ENCODE measurements at regions not wholly inside any gene's neighbourhood (a gene's known extent, or its start where the extent isn't known, plus 50 kb on each side); places are given as distances from the start of the nearest gene placed in this dataset.

DNA sequence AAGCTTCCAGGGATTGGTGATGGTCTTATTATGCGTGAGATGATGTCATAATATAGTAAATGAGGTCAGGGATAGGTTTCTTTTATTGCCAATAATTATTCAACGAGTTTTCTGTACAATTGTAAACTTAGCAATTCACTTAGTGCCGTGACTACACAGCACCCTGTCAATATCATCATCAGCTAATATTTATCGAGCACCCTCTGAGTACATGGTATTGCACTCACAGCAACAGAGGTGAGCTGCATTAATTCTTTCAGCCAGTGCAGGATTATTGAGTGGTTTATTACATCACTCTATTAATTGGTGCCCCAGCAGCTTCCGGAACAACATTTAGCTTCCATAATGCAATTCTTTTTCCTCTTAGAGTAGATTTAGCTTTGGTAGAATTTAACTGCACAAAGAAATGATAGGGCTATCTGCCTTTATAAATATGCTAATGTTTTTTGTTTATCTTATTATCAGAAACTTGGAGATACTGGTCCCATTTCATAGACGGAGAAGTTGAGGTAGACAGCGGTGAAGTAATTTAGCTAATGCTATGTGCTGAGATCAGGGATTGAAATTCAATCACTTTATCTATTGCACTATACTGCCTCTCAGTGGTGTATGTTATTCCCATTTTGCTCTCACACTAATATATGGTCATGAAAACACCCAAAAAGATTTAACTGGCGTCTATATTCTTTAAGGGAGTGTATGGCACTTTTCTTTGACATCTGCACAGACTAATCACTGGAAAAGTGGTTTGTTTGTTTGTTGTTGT is 726.1 kb upstream of the WWC1 start:
- no peak overlapping the region for H3K4me3 ChIP-seq (ENCODE audit: low read length)
- DNase-seq (ENCODE audit: low read depth) = peak; percentile 35
- TF ChIP-seq, protein P1, sequence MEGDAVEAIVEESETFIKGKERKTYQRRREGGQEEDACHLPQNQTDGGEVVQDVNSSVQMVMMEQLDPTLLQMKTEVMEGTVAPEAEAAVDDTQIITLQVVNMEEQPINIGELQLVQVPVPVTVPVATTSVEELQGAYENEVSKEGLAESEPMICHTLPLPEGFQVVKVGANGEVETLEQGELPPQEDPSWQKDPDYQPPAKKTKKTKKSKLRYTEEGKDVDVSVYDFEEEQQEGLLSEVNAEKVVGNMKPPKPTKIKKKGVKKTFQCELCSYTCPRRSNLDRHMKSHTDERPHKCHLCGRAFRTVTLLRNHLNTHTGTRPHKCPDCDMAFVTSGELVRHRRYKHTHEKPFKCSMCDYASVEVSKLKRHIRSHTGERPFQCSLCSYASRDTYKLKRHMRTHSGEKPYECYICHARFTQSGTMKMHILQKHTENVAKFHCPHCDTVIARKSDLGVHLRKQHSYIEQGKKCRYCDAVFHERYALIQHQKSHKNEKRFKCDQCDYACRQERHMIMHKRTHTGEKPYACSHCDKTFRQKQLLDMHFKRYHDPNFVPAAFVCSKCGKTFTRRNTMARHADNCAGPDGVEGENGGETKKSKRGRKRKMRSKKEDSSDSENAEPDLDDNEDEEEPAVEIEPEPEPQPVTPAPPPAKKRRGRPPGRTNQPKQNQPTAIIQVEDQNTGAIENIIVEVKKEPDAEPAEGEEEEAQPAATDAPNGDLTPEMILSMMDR (IDR thresholded peaks at IDR 0.05; ENCODE audit: insufficient read depth, low read depth, low read length, missing control alignments) = peak; percentile 42

DNA sequence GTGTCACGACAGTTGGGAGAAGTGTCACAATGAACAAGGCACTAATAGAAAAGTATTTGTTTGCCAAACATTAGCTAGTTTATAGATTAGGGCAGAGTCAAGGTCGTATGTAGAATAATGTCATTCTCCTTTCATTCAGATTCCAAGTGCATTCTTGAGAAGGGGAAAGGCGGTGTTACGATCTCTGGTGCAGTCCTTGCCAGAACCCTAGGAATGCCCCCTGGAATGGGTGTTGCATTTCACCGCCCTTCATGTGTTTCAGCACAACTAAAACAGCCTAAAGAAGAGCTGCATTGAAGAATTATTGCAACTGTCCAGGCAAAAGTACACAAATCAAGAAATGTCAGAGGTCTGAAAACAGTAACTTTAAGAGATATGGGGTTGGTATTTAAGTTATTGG is 721.0 kb upstream of the WWC1 start:
- no peak overlapping the region for H3K4me3 ChIP-seq (ENCODE audit: low read length)
- no peak for DNase-seq (ENCODE audit: low read depth)
- TF ChIP-seq, protein P1 (IDR thresholded peaks at IDR 0.05; ENCODE audit: insufficient read depth, low read depth, low read length, missing control alignments) = no peak

DNA sequence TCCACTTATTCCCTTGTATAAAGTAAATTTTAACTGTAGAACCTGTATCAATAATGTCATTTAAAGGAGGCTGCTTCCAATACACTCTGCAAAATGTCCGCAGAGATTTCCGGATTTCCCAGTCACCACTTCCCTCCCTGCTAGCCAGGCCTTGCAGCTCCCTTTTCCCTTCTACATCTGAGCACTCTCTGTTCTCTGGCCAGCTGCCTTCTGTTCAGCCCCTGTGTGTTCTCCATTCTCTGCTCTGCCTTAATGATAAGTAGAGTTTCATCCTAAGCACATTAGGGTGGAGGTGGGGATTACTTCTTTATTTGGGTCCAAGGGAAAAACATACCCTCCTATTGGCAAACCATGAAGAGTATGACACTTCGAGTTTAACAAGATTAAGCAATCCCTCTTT is 719.6 kb upstream of the WWC1 start:
- TF ChIP-seq, protein P1 (IDR thresholded peaks at IDR 0.05; ENCODE audit: insufficient read depth, low read depth, low read length, missing control alignments) = no peak
- H3K4me3 ChIP-seq (ENCODE audit: low read length) = no peak overlapping the region
- DNase-seq (ENCODE audit: low read depth) = no peak

DNA sequence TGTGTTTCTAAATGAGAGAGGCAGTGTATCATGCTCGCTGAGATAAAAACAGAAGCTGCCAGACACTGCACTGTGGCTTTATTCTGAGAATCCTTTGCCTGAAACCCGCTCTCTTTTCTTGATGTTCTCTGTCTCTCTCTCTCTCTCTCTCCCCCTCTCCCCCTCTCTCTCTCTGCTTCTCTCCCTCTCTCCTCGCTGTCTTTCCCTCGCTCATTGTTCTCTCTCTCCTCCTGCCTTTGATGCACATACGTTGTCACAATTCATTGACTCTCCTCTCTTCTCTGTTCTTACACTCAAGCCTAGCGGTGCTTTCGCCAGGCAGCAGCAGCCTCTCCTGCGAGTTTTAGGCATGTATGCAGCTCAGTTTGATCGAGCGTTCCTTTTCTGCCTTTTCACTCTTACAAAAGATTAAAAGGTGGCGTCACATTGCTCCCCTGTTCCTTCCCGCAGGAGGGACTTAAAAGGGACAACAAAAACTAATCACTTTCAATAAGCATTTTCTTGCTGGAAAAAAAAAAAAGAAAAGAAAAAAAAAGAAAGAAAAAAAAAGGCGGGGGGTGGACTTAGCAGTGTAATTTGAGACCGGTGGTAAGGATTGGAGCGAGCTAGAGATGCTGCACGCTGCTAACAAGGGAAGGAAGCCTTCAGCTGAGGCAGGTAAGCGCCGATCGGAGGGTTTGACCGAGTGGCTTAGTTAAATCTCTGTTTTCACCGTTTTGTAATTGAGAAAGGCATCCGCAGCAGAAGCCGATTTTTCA is 717.9 kb upstream of the WWC1 start:
- peak overlapping the region; percentile 29 for H3K4me3 ChIP-seq (ENCODE audit: low read length)
- peak; percentile 64 for DNase-seq (ENCODE audit: low read depth)
- TF ChIP-seq, protein P1 (IDR thresholded peaks at IDR 0.05; ENCODE audit: insufficient read depth, low read depth, low read length, missing control alignments) = no peak

DNA sequence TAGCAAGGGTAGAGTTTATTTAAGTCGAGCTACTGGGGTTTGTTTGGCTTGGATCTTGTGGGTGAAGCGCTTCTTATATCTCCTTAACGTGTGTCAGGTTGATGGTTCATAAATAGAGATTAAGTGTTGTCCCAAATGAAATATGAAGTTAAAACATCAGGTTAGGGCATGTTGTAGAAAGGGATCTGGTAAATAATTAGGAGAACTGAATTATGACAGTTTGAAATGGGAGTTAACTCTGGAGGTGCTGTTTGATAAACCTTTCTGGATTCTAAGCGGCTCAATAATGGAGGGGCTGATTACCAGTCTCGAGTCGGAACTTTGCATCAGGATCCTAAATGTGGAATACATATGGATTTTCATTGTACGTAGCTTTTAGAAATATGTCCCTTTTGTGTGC is 717.0 kb upstream of the WWC1 start:
- H3K4me3 ChIP-seq (ENCODE audit: low read length) = no peak overlapping the region
- TF ChIP-seq, protein P1 (IDR thresholded peaks at IDR 0.05; ENCODE audit: insufficient read depth, low read depth, low read length, missing control alignments) = no peak
- DNase-seq (ENCODE audit: low read depth) = no peak

DNA sequence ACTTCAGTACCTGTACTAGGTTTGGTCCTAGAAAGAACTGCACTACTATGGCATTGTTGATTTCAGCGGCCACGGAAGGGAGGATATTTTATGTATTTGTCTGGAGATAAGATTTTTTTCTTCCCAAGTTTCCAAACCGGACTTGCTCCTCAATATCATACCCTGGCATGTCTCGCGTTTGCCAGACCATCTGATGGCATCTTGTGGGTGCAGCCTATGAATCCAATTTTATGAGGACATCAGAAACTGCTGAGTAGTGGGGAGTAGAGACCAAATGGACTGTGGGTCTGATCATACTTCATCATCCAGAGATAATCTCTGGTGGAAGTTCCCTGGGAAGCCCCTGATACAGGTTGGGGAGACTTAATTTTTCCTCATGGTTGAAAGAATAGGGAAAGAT is 716.1 kb upstream of the WWC1 start:
- TF ChIP-seq, protein P1 (IDR thresholded peaks at IDR 0.05; ENCODE audit: insufficient read depth, low read depth, low read length, missing control alignments) = no peak
- DNase-seq (ENCODE audit: low read depth) = no peak
- no peak overlapping the region for H3K4me3 ChIP-seq (ENCODE audit: low read length)
